Transverse colon (tissue), 4 donors: ENCODE measurements at regions not wholly inside any gene's neighbourhood (a gene's known extent, or its start where the extent isn't known, plus 50 kb on each side); places are given as distances from the start of the nearest gene placed in this dataset.

Experiments used
- POLR2A ChIP-seq: fragments of 450-650 bp; IDR thresholded peaks from one replicate; pipeline ENCODE4 v1.6.1; 2016; ENCODE audit warnings: antibody characterized with exemption, mild to moderate bottlenecking, moderate library complexity
- POLR2AphosphoS5 ChIP-seq, 3 donors: sonication (generic); formaldehyde crosslinking; IDR thresholded peaks; one replicate each; pipeline ENCODE4 v1.6.1; 2016; ENCODE audit warnings: antibody characterized with exemption in 3 of 3
- TF ChIP-seq, protein P1 (sequence below), 5 experiments: fragments of 200-600 bp in 3 of 5; fragments of 450-650 bp in 2 of 5; sonication (generic) in 3 of 5; IDR thresholded peaks; 1 replicate in 2 of 5; 2 replicates in 3 of 5; pipeline ENCODE4 v1.5.1; 2016 to 2017; ENCODE audit warnings: antibody characterized with exemption in 5 of 5, inconsistent platforms in 3 of 5, mild to moderate bottlenecking in 2 of 5, moderate library complexity in 1 of 5

GRCh38 chr1:198955085-198955484 is 316.2 kb downstream of the PTPRC start:
- TF ChIP-seq, protein P1, sequence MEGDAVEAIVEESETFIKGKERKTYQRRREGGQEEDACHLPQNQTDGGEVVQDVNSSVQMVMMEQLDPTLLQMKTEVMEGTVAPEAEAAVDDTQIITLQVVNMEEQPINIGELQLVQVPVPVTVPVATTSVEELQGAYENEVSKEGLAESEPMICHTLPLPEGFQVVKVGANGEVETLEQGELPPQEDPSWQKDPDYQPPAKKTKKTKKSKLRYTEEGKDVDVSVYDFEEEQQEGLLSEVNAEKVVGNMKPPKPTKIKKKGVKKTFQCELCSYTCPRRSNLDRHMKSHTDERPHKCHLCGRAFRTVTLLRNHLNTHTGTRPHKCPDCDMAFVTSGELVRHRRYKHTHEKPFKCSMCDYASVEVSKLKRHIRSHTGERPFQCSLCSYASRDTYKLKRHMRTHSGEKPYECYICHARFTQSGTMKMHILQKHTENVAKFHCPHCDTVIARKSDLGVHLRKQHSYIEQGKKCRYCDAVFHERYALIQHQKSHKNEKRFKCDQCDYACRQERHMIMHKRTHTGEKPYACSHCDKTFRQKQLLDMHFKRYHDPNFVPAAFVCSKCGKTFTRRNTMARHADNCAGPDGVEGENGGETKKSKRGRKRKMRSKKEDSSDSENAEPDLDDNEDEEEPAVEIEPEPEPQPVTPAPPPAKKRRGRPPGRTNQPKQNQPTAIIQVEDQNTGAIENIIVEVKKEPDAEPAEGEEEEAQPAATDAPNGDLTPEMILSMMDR (IDR thresholded peaks at IDR 0.05): no peak
- TF ChIP-seq POLR2A (no peak), POLR2AphosphoS5 (IDR thresholded peaks at IDR 0.05) (no peak)
